DOHH2 (cell line): ENCODE measurements at regions not wholly inside any gene's neighbourhood (a gene's known extent, or its start where the extent isn't known, plus 50 kb on each side); places are given as distances from the start of the nearest gene placed in this dataset.

ENCODE experiments used
- EZH2phosphoT487 ChIP-seq: fragments of 200-600 bp; sonication (generic); IDR thresholded peaks from 2 replicates; pipeline ENCODE4 v1.6.1; 2017; ENCODE audit warnings: borderline replicate concordance, mild to moderate bottlenecking, antibody characterized with exemption, low read length, moderate library complexity, mixed read lengths
- TF ChIP-seq, protein P1 (sequence below): fragments of 200-600 bp; sonication (generic); IDR thresholded peaks from one replicate; pipeline ENCODE4 v1.5.1; 2014; ENCODE audit warnings: antibody characterized with exemption, mild to moderate bottlenecking, low read depth, low read length; ENCODE audit not compliant: poor library complexity, severe bottlenecking

DNA sequence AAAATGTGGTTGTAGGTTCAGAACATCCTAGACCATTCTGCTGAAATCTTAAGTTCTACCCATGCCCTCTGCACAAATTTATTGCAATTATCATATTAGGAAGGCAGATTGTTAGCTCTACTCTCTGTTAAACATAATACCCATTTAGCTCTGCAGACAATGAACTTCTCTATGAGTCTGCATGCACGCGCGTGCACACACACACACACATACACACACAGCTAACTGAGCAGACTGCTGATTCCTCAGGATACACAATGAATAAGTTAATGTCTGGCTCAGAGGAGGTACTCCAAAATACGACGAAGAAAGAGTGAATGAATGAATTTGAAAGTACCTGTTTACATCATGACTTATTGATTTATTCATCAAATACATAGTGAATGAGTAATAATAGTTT, 276.2 kb upstream of the SORCS1 start:
- TF ChIP-seq, protein P1, sequence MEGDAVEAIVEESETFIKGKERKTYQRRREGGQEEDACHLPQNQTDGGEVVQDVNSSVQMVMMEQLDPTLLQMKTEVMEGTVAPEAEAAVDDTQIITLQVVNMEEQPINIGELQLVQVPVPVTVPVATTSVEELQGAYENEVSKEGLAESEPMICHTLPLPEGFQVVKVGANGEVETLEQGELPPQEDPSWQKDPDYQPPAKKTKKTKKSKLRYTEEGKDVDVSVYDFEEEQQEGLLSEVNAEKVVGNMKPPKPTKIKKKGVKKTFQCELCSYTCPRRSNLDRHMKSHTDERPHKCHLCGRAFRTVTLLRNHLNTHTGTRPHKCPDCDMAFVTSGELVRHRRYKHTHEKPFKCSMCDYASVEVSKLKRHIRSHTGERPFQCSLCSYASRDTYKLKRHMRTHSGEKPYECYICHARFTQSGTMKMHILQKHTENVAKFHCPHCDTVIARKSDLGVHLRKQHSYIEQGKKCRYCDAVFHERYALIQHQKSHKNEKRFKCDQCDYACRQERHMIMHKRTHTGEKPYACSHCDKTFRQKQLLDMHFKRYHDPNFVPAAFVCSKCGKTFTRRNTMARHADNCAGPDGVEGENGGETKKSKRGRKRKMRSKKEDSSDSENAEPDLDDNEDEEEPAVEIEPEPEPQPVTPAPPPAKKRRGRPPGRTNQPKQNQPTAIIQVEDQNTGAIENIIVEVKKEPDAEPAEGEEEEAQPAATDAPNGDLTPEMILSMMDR: no peak
- no peak for TF ChIP-seq EZH2phosphoT487
